IPS-NIHi7 (cell line): ENCODE measurements at regions not wholly inside any gene's neighbourhood (a gene's known extent, or its start where the extent isn't known, plus 50 kb on each side); places are given as distances from the start of the nearest gene placed in this dataset.

ENCODE experiments used
- DNase-seq: peaks from one replicate; pipeline ENCODE4 v3.0.0; 2012; ENCODE audit warnings: mixed read lengths; ENCODE audit errors: extremely low spot score

DNA sequence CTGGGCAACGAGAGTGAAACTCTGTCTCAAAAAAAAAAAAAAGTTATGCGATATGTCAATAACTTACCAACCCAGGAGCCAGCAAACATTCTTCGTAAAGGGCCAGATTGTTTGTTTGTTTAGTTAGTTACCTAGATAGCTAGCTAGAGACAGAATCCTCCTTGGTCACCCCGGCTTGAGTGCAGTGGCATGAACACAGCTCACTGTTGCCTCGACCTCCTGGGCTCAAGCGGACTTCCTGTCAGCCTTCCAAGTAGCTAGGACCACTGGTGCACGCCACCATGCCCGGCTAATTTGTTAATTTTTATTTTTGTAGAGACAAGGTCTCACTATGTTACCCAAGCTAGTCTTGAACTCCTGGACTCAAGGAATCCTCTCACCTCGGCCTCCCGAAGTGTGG lies 113.0 kb downstream of the LITAF start:
- DNase-seq: no peak

DNA sequence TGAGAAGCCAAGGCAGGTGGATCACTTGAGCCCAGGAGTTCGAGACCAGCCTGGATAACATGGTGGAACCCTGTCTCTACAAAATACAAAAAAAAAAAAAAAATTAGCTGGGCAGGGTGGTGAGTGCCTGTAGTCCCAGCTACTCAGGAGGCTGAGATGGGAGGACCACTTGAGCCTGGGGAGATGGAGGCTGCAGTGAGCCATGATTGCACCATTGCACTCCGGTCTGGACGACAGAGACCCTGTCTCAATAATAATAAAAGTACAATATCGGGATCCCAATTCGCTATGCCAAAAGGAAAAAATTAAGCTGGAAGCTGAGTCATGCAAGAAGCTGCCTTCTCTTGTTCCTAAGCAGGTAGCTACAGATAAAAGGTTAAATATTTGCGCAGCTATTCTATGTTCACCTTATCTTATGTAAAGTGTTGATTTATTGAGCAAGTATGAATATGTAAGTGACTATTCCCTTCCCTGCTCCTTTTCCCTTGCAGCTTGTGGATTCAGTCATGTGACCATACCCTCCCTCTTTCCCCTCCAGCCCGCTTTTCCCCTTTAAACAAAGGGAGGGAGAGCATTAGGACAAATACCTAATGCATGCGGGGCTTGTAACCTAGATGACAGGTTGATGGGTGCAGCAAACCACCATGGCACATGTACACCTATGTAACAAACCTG lies 112.0 kb downstream of the LITAF start:
- no peak for DNase-seq

DNA sequence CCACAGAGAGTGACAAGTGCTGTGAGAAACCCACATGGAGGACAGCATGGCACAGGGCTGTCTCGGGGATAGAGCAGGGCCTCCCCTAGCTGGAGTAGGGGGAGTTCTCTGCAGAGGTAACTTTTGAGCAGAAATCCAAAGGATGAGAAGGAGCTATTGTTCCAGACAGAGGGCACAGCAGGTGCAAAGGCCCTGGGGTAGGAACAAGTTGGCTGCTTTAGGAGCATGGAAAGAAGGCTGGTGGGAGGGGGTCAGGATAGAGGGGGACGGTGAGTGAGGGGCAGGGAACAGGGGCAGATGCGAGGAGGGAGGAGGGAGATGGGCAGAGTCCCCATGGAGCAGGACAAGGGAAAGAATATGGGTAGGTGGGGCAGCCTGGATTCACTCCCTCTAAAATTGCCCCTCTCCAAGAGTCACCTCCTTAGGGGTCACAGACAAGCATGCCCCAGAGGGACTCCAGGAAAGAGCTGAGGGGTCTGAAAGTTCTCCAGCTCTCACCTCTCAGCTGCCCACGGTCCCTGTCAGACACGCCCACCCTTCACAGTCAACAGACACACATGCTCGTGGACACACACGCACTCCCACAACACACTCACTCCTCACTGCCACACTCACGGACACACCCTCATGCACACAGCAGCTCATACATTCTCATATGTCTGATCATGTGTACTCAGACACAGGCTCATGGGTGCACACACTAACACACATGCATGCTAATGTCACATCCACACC lies 110.7 kb downstream of the LITAF start:
- DNase-seq: no peak

DNA sequence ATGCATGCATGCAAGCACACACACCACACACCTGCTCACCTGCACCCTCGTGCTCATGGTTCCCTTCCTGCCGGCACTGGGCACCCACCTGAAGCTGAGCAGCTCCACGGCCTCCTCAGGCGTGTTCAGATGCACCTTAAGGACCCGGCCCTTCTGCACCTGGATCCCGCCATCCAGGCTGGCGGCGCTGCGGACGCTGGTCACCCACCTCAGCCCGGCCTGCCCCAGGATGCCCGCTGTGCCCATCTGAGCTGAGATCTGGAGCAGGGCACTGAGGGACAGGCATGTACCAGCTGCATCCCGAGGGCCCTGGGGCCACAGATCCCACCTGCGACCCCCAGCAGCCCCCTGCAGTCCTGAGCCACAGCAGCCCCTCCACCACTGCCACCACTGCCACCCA lies 110.0 kb downstream of the LITAF start:
- no peak for DNase-seq

DNA sequence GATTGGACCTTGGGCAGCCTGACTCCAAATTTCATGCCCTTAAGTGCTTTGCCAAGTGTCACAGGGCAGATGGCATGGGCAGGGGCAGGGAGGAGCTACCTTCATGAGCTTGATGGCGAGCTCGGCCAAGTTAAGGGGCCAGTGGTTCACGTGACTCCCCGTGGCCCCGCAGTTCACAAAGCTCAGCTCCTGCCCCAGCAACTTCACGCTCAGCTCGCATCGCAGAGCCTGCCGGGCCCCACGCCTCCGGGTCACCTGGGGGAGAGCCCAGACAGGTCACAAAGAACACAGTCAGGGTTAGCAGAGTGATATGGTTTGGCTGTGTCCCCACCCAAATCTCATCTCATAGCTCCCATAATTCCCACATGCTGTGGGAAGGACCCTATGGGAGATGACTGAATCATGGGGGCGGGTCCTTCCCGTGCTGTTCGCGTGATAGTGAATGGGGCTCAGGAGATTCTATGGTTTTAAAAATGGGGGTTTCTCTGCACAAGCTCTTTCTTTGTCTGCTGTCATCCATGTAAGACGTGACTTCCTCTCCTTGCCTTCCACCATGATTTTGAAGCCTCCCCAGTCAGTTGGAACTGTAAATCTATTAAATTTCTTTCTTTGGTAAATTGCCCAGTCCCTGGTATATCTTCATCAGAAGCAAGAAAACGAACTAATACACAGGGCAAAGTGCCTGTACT lies 108.1 kb downstream of the LITAF start:
- no peak for DNase-seq

DNA sequence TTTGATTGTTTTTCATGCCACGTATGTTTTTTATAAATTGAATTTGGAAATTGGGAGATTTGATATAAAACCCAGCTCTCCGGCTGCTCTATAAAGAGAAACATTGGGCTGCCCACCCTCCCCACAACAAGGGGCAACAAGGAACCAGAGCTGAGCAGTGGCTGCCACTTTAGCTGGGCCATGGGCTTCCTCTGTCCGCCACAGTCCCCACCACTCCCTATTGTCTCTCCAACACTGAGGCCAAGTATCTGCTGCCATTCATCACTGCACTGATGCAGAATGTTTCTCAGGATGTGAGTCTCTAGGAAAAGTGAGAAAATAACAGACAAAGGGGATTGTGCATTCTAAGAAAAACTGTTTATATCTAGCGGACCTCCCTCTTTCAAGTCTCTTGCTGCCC lies 106.8 kb downstream of the LITAF start:
- DNase-seq: no peak

DNA sequence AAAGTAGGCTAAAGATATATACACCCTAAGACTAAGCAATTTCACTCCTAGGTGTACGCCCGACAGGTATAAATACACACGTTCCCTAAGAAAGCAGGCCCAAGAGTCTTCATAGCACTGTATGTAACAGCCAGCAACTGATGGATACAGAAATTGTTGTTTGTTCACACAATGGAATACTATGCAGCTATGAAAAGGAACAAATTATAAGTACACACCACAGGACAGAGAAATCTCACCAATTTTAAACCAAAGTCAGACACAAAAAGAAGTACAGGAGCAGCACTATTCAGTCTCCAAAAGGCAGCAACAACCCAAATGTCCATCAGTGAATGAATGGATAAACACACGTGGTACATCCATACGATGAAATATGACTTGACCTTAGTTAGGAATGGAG lies 106.1 kb downstream of the LITAF start:
- no peak for DNase-seq

DNA sequence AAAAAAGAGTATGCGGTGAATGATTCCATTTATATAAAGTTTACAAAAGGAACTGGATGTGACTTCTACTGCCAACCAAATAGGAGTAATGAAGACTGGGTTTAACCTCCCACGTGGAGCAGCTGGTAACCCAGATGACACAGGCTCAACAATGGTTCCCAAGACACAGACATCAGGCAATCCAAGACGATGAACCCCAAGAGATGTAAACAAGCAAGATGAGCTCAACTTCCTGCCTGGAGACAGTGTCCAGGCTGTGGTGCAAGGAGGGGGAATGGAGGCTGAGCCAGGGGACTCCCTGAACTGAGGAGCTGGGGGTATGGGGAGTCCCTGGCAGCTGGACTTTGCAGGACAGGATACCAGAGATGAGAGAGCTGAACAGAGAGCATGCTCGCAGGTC lies 104.7 kb downstream of the LITAF start:
- DNase-seq: no peak

DNA sequence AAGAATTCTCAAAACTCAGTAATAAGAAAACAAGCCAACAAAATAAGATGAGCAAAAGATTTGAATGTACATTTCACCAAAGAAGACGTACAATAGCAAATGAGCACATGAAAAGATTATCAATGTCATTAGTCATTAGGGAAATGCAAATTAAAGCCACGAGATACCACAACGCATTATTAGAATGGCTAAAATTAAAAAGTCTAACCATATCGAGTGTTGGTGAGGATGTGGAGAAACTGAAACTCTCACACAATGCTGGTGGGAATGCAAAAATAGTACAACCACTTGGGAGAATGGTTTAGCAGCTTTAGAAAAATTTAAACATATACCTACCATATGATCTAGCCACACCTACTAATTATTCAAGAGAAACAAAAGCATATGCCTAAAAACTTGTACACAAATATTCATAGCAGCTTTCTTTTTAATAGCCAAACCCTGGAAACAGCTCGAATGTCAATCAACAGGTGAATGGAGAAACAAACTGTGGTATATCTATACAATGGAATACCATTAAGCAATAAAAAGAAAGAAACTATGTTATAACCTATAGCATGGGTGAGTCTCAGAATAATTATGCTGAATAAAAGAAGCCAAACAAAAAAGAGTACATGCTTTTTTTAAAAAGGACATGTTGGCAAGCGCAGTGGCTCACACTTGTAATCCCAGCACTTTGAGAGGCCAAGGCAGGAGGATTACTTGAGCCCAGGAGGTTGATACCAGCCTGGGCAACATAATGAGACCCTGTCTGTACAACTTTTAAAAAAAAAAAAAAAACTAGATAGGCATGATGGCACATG lies 103.6 kb downstream of the LITAF start:
- no peak for DNase-seq

DNA sequence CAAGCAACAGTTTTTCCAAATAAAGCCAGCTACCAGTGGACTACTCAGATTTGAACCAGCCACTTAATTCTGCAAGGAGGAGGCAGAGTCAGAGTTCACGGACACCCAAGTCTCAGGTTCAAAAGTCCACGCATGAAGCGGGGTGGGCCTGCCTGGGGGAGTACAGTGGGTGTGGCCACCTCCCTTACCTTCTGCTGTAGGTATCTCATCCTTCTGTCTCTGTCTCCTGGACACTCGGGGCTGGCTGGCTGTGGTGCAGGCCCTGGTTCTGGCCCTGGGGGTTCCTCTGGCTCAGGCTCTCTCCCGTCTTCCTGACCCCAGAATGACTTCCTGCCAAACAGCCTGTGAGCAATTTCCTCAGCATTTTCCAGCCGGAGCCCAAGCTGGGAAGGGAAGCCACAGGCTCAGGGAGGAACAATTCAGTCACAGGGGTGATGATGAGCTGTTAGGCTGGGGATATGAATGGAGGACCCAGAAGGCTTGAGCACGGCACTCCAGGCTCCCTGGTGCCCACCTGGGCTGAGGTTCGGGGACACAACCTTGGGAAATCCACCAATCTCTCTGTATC lies 101.9 kb downstream of the LITAF start:
- no peak for DNase-seq

DNA sequence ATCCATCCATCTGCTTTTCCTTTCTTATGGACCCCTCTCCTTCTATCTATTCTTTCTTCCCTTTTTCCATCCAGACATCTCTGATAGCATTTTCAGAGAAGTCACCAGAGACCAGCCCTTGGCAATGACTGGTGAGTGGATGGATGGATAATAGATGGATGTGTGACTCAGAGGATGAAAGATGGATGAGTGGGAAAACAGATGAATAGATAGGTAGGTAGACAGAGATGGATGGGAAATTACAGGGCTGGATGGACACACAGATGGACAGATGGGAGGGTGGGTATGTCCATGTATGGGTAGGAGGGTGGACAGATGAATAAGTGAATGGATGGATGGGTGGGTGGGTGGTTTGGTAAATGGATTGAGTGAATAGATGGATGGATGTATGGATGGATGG lies 101.0 kb downstream of the LITAF start:
- DNase-seq: no peak

DNA sequence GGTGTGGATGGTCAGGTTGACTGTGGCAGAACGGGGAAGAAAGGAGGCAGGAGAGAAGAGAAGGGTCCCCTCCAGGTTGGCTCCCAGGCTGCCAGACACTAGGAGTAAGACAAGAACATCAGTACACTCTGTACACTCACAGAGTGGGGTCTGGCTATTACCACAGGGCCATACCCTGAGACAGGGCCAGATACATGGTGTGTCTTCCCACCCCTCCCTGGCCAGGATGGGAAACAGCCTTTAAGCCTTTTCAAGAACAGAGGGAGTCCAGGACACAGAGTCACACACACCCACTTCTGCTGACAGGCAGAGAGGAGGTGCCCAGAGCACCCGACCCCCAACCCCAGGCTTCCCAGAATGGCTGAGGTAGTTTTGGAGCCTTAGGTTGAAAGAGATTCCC lies 99.4 kb downstream of the LITAF start:
- DNase-seq: no peak

DNA sequence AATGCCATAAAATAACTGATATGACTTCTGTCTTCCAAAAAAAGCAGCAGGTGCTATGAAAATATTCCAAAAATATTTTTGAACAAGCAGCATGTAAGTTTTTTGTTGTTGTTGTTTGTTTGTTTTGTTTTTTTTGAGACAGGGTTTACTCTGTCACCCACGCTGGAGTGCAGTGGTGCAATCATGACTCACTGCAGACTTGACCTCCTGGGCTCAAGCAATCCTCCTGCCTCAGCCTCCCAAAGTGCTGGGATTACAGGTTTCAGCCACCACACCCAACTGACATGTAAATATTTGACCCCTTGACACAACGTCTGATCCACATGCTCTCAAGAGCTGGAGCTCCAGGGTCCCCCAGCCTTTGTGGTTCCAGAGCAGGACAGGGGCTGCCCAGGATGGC lies 98.4 kb downstream of the LITAF start:
- no peak for DNase-seq

DNA sequence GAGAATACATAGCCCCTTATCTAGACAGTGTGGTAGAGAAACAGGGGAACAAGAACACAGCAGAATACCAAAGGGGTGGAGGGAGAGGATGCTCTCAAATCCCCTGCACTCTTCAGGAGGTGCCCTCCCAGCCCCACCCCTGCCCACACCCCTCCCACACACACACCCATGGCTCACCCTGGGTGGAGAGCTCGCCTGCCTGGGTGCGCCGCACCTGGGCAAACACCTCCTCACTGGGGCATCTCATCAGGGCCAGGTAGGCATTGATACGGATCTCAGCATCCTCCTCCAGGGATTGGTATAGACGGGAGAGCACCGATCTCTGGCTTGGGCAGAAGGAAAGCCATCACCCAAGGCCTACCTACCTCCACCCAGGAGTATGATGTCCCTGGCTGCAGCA lies 95.2 kb downstream of the LITAF start:
- DNase-seq: no peak

DNA sequence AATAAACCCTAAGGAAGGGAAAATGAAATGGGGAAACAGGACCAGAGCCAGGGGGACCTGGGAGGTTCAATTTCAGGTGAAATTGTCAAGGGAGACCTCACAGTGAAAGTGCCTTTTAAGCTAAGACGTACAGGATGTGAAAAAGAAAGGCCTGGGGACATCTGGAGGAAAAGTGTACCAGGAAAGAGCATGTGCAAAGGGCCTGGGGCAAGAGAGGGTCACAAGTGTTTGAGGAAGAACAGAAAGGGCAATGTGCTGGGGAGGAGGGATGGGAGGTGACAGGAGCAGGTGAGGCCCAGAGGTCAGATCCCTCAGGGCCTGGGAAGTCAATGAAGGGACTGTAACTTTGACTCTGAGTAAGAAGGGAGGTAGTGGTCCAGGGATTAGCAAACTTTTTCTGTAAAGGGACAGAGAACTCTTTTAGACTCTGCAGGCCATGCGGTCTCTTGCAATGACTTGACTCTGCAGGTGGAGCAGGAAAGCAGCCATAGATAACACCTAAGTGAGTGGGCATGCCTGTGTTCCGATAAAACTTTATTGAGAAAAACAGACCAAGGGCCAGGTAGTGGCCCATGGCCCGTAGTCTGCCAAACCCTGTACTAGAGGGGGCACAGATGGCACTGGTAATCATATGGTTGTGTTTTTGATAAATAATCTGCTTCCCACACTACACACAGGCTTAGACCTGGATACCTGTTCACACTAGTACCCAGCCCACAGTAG lies 93.8 kb downstream of the LITAF start:
- no peak for DNase-seq

DNA sequence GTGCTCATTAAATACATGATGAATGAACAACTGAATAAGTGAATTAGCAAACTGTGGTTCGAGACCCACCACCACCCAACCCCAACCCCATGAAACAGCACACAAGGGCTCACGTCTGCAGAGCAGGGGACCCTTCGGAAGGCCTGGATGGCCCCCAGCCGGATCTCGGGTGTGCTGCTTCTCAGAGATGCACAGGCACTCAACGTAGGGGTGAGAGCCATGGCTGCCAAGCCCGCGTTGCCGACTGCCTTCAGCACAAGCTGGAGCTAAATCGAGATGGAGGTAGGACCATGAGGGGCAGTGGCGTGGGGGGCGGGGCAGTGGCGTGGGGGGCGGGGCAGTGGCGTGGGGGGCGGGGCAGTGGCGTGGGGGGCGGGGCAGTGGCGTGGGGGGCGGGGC lies 93.2 kb downstream of the LITAF start:
- no peak for DNase-seq

DNA sequence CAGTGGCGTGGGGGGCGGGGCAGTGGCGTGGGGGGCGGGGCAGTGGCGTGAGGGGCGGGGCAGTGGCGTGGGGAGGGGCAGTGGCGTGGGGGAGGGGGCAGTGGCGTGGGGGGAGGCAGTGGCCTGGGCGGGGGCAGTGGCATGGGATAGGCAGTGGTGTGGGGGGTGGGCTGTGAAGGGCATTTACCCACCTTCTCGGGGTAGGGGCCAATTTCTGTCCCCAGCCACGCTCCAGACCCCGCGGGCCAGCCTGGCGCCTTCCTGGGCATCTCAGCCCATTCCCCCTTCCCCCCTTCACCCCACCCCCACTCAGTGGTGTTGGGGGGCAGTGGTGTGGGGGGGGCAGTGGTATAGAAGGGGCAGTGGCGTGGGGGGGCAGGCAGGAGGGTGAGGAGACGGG lies 92.7 kb downstream of the LITAF start:
- no peak for DNase-seq

DNA sequence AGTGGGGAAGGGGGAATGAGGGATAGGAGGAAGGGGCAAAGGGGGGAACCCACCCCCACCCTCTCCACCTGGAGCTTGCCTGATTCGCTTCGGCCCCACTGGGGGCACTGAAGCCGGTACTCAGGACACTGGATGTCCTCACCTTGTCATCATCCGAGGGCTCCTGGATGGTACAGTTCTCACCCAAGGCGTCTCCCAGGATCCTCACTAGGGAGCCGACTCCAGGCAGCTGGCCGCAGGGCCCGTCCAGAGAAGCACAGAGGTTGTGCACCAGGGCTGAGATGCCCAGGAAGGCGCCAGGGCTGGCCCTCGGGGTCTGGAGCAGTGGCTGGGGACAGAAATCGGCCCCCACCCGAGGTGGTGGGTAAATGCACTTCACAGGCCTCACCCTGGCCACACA lies 92.3 kb downstream of the LITAF start:
- DNase-seq: no peak

DNA sequence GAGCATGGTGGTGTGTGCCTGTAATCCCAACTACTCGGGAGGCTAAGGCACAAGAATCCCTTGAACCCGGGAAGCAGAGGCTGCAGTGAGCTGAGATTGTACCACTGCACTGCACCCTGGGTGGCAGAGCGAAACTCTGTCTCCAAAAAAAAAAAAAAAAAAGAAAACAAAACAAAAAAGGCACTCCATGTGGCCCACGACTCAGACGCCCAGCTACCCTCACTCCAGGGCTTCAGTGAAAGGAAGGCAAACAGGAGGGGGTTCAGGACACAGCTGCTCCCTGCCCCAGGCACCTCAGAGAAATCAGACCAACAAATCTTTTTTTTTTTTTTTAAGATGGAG lies 91.7 kb downstream of the LITAF start:
- DNase-seq: no peak
